Stimulated activated CD8-positive, alpha-beta memory T cell treated with anti-CD3 and anti-CD28 coated beads, Interleukin-12 subunit alpha, Interleukin-12 subunit beta, amount 100 ng/mL, for 4 hours (primary cell): ENCODE measurements at regions not wholly inside any gene's neighbourhood (a gene's known extent, or its start where the extent isn't known, plus 50 kb on each side); places are given as distances from the start of the nearest gene placed in this dataset.
"Not testable (repeated sequence)": the region's sequence is repeated elsewhere in the genome, so short reads cannot be mapped to it uniquely, and the experiment has no call there.

ENCODE experiments used
- DNase-seq: peaks from one replicate; pipeline ENCODE4 v3.0.0-alpha.2; 2020; ENCODE audit warnings: low read depth

GRCh38 chr21:15278279-15278678 is 213.5 kb upstream of the NRIP1 start:
- no peak for DNase-seq

GRCh38 chr21:15278851-15279250 is 214.1 kb upstream of the NRIP1 start:
- no peak for DNase-seq

- no peak for DNase-seq
These were observed 214.7 kb upstream of the NRIP1 start for GRCh38 chr21:15279482-15279881.

- DNase-seq: no peak
These were observed 216.9 kb upstream of the NRIP1 start for GRCh38 chr21:15281714-15282113.

GRCh38 chr21:15282665-15283064 is 217.9 kb upstream of the NRIP1 start:
- DNase-seq: no peak

GRCh38 chr21:15283138-15283537 is 218.3 kb upstream of the NRIP1 start:
- no peak for DNase-seq

GRCh38 chr21:15283789-15284188 is 219.0 kb upstream of the NRIP1 start:
- DNase-seq: no peak

GRCh38 chr21:15285556-15285955 is 220.8 kb upstream of the NRIP1 start:
- DNase-seq: no peak

- DNase-seq: no peak
These were observed 224.4 kb upstream of the NRIP1 start for GRCh38 chr21:15289246-15289645.

- DNase-seq: no peak
These were observed 225.4 kb upstream of the NRIP1 start for GRCh38 chr21:15289896-15290841.

GRCh38 chr21:15291621-15292266 is 226.9 kb upstream of the NRIP1 start:
- DNase-seq: no peak

- DNase-seq: no peak
These were observed 228.4 kb upstream of the NRIP1 start for GRCh38 chr21:15293240-15293639.

- DNase-seq: no peak
These were observed 231.1 kb upstream of the NRIP1 start for GRCh38 chr21:15295875-15296274.

- no peak for DNase-seq
These were observed 233.0 kb upstream of the NRIP1 start for GRCh38 chr21:15297824-15298223.

- DNase-seq: no peak
These were observed 233.5 kb upstream of the NRIP1 start for GRCh38 chr21:15298306-15298705.

- DNase-seq: not testable (repeated sequence)
These were observed 234.0 kb upstream of the NRIP1 start for GRCh38 chr21:15298755-15299154.

GRCh38 chr21:15300131-15300530 is 235.3 kb upstream of the NRIP1 start:
- no peak for DNase-seq

- no peak for DNase-seq
These were observed 236.2 kb upstream of the NRIP1 start for GRCh38 chr21:15301014-15301413.

- DNase-seq: no peak
These were observed 236.9 kb upstream of the NRIP1 start for GRCh38 chr21:15301736-15302135.

- no peak for DNase-seq
These were observed 241.5 kb upstream of the NRIP1 start for GRCh38 chr21:15306271-15306670.

GRCh38 chr21:15308333-15308732 is 243.5 kb upstream of the NRIP1 start:
- no peak for DNase-seq

- no peak for DNase-seq
These were observed 244.3 kb upstream of the NRIP1 start for GRCh38 chr21:15309022-15309590.

- no peak for DNase-seq
These were observed 244.9 kb upstream of the NRIP1 start for GRCh38 chr21:15309721-15310120.
